ENCODE measurements at regions not wholly inside any gene's neighbourhood (a gene's known extent, or its start where the extent isn't known, plus 50 kb on each side); places are given as distances from the start of the nearest gene placed in this dataset.

DNA sequence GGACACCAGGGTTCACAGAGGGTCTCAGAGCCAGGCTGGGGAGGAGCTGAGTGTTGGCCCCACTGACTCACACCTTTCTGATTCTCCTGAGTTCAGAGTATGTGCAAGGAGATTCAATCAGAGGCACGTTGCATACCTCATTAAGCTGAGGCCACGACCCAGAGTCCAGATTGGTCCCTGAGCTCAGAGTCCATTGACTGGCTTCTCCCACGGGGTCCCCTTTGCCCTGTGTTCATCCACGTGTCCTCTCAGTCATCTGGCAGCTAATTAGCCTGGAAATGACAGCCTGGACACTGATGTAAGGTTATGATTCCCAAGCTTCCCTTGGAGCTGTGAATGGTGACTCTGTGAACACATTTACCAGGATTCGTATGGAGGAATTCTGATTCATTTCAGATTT lies 267.2 kb downstream of the SH3BP4 start:
- H3K4me3 ChIP-seq, result no peak overlapping the region
- no peak for DNase-seq
- no peaks in the 10 kb centered on the region for H3K4me1 ChIP-seq
- 64% methylated on average over 5 of the region's 5 CpGs for WGBS, 2 donors
- no peak overlapping the region for H3K27ac ChIP-seq
- TF ChIP-seq POLR2A (IDR thresholded peaks at IDR 0.05), result no peak
- TF ChIP-seq, protein P1, sequence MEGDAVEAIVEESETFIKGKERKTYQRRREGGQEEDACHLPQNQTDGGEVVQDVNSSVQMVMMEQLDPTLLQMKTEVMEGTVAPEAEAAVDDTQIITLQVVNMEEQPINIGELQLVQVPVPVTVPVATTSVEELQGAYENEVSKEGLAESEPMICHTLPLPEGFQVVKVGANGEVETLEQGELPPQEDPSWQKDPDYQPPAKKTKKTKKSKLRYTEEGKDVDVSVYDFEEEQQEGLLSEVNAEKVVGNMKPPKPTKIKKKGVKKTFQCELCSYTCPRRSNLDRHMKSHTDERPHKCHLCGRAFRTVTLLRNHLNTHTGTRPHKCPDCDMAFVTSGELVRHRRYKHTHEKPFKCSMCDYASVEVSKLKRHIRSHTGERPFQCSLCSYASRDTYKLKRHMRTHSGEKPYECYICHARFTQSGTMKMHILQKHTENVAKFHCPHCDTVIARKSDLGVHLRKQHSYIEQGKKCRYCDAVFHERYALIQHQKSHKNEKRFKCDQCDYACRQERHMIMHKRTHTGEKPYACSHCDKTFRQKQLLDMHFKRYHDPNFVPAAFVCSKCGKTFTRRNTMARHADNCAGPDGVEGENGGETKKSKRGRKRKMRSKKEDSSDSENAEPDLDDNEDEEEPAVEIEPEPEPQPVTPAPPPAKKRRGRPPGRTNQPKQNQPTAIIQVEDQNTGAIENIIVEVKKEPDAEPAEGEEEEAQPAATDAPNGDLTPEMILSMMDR (IDR thresholded peaks at IDR 0.05), result no peak
- H3K36me3 ChIP-seq (ENCODE audit: low read depth, missing control alignments), result no peaks in the 10 kb centered on the region
- no peaks in the 10 kb centered on the region for H3K27me3 ChIP-seq
- intact Hi-C loops (cut with DNase I; ENCODE audit: low total_unique reads), result no loop called here
- no peaks in the 10 kb centered on the region for H3K9me3 ChIP-seq

DNA sequence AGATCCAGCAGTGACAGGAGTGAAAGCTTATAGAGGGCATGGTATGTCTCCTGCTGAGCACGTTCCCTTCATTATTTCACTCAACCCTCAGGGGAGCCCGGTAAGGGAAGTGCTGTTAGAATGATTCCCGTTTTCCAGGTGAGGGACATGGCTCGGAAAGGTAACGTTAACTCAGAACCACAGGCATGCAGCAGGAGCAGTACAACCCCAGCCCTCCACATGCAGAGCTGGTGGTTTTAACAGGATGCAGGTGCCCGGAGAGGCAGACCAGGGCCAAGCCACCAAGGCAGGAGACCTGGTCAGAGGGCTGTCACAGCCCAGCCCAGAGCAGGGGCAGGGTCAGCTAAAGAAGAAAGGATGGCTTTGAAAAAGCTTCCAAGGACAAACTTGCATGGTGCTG lies 268.5 kb downstream of the SH3BP4 start:
- Histone ChIP-seq H3K4me3 (no peak overlapping the region), H3K4me1 (no peaks in the 10 kb centered on the region), H3K9me3 (no peaks in the 10 kb centered on the region), H3K27me3 (no peaks in the 10 kb centered on the region), H3K27ac (no peak overlapping the region), H3K36me3 (ENCODE audit: low read depth, missing control alignments) (no peaks in the 10 kb centered on the region)
- no peak for DNase-seq
- intact Hi-C loops (cut with DNase I; ENCODE audit: low total_unique reads), result no loop called here
- TF ChIP-seq POLR2A (IDR thresholded peaks at IDR 0.05), result no peak
- TF ChIP-seq, protein P1 (IDR thresholded peaks at IDR 0.05), result no peak
- 88 to 90% methylated on average over 6 of the region's 6 CpGs for WGBS, 2 donors

DNA sequence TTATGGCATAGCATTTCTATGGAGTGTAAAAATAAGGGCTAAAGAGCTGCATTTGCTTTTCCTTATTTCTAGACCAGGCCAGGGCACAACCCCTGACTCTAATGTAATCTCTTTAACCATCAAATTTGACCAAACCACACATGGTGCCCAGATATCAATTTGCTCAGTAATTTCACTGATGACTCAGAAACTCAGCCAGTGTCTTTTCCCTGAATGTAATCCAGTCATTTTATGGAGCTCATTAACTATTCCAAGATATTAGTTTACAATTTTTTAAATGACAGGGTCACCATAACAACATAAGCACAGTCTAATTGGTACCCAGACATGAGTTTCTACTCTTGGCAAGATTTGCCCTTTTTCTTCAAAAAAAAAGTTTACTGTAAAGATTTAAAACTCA lies 270.8 kb upstream of the AGAP1 start:
- H3K36me3 ChIP-seq (ENCODE audit: low read depth, missing control alignments), result no peaks in the 10 kb centered on the region
- no peaks in the 10 kb centered on the region for H3K4me1 ChIP-seq
- H3K9me3 ChIP-seq, result no peaks in the 10 kb centered on the region
- no peak for DNase-seq
- intact Hi-C loops (cut with DNase I; ENCODE audit: low total_unique reads), result no loop called here
- no peak overlapping the region for H3K27ac ChIP-seq
- no peaks in the 10 kb centered on the region for H3K27me3 ChIP-seq
- no peak overlapping the region for H3K4me3 ChIP-seq
- no peak for TF ChIP-seq POLR2A (IDR thresholded peaks at IDR 0.05)
- TF ChIP-seq, protein P1 (IDR thresholded peaks at IDR 0.05), result no peak

DNA sequence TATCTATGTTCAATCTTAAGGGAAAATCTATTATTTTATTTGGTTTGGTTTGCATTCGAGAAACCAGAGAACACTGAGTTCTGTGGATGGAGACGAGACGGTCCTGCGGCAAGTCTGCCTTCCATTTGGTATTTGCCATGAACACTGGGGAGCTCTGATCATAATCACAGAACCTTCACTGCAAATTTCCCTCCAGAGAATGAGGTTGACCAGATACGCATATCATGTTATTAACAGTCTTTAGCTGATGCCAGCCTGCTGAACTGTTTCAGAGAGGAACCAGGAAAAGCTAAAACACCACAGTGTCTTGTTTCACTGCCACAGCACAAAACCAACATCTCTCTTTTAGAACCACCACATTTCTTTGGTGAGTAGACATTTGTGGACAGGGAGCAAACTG lies 269.4 kb upstream of the AGAP1 start:
- Histone ChIP-seq H3K4me3 (no peak overlapping the region), H3K36me3 (ENCODE audit: low read depth, missing control alignments) (no peaks in the 10 kb centered on the region), H3K4me1 (no peaks in the 10 kb centered on the region), H3K27ac (no peak overlapping the region), H3K27me3 (no peaks in the 10 kb centered on the region), H3K9me3 (no peaks in the 10 kb centered on the region)
- 94 to 96% methylated on average over 5 of the region's 5 CpGs for WGBS, 2 donors
- intact Hi-C loops (cut with DNase I; ENCODE audit: low total_unique reads), result no loop called here
- no peak for TF ChIP-seq POLR2A (IDR thresholded peaks at IDR 0.05)
- TF ChIP-seq, protein P1 (IDR thresholded peaks at IDR 0.05), result no peak
- DNase-seq, result no peak

DNA sequence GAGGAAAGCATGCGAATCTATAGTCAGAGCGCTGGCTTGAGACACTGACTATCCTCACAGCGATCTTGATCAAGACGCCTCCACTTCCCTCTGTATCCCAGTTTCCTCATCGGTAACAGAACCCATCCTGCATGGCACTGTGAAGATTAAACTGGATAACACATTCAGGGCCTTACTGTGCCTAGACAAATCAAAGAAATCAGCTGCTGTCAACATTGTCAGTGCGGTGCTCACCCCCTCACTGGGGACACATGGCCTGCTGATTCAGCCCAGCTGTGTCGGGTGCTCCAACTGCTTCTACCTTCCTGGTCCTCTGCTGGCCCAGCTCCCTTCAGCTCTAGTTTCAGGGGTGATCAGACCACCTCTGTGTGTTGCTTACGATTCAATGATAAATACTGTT lies 268.6 kb upstream of the AGAP1 start:
- 91 to 96% methylated on average over 8 of the region's 8 CpGs for WGBS, 2 donors
- intact Hi-C loops (cut with DNase I; ENCODE audit: low total_unique reads), result no loop called here
- DNase-seq, result no peak

More for the DNA sequence above, 268.6 kb upstream of the AGAP1 start:
- Histone ChIP-seq H3K36me3 (ENCODE audit: low read depth, missing control alignments) (no peaks in the 10 kb centered on the region), H3K9me3 (no peaks in the 10 kb centered on the region), H3K4me1 (peaks cover 2% of the 10 kb centered on the region), H3K27me3 (no peaks in the 10 kb centered on the region), H3K27ac (no peak overlapping the region), H3K4me3 (no peak overlapping the region)
- TF ChIP-seq, protein P1 (IDR thresholded peaks at IDR 0.05), result no peak
- no peak for TF ChIP-seq POLR2A (IDR thresholded peaks at IDR 0.05)

All from testis (tissue), 2 donors.